ENCODE measurements at regions not wholly inside any gene's neighbourhood (a gene's known extent, or its start where the extent isn't known, plus 50 kb on each side); places are given as distances from the start of the nearest gene placed in this dataset.
A peak's percentile ranks its signal among the peaks of the same experiment; 100 is the strongest.
"Not testable (repeated sequence)": the region's sequence is repeated elsewhere in the genome, so short reads cannot be mapped to it uniquely, and the experiment has no call there.

DNA sequence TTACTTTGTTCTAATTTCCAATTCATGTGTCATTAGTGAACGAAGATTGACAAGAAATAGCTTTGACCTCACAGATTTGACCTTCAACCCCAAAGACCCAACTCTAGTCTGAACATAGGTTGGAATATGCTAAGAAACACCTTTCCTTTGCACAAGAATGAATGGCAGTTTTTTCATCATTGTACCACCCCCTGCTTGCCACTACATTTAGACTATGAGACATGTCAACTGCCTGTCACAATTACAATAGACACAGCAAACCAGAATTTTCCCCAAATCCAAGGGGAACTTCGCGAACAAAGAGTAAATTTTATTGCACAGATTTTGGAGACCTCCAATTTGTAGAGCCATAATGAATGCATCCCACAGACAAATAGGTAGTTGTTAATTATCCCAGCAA, 535.4 kb downstream of the PRKD1 start:
- no peaks in the 10 kb centered on the region for H3K36me3 Mint-ChIP-seq (ENCODE audit: low read depth)
- no peak for DNase-seq (ENCODE audit: low read depth, low spot score)
- H3K4me1 Mint-ChIP-seq, result peaks cover 19% of the 10 kb centered on the region
- peaks cover 4% of the 10 kb centered on the region for H3K9me3 Mint-ChIP-seq
- H3K27ac Mint-ChIP-seq (ENCODE audit: unreplicated experiment), result no peak overlapping the region
- TF ChIP-seq, protein P1, sequence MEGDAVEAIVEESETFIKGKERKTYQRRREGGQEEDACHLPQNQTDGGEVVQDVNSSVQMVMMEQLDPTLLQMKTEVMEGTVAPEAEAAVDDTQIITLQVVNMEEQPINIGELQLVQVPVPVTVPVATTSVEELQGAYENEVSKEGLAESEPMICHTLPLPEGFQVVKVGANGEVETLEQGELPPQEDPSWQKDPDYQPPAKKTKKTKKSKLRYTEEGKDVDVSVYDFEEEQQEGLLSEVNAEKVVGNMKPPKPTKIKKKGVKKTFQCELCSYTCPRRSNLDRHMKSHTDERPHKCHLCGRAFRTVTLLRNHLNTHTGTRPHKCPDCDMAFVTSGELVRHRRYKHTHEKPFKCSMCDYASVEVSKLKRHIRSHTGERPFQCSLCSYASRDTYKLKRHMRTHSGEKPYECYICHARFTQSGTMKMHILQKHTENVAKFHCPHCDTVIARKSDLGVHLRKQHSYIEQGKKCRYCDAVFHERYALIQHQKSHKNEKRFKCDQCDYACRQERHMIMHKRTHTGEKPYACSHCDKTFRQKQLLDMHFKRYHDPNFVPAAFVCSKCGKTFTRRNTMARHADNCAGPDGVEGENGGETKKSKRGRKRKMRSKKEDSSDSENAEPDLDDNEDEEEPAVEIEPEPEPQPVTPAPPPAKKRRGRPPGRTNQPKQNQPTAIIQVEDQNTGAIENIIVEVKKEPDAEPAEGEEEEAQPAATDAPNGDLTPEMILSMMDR (conservative IDR thresholded peaks at IDR 0.05), result no peak
- peaks cover 48% of the 10 kb centered on the region for H3K27me3 Mint-ChIP-seq (ENCODE audit: low read depth)
- H3K4me3 Mint-ChIP-seq, result no peak overlapping the region

GRCh38 chr14:29403091-29403490, 524.6 kb downstream of the PRKD1 start:
- H3K27ac Mint-ChIP-seq (ENCODE audit: unreplicated experiment), result no peak overlapping the region
- TF ChIP-seq, protein P1 (conservative IDR thresholded peaks at IDR 0.05), result no peak
- no peak overlapping the region for H3K4me3 Mint-ChIP-seq
- no peaks in the 10 kb centered on the region for H3K4me1 Mint-ChIP-seq
- peaks cover 7% of the 10 kb centered on the region for H3K36me3 Mint-ChIP-seq (ENCODE audit: low read depth)
- H3K27me3 Mint-ChIP-seq (ENCODE audit: low read depth), result peaks cover 3% of the 10 kb centered on the region
- H3K9me3 Mint-ChIP-seq, result peaks cover 19% of the 10 kb centered on the region
- DNase-seq (ENCODE audit: low read depth, low spot score), result no peak

GRCh38 chr14:29410581-29410980, 517.1 kb downstream of the PRKD1 start:
- DNase-seq (ENCODE audit: low read depth, low spot score), result no peak
- Mint-ChIP-seq H3K27ac (ENCODE audit: unreplicated experiment) (no peak overlapping the region), H3K4me1 (no peaks in the 10 kb centered on the region), H3K27me3 (ENCODE audit: low read depth) (peaks cover 4% of the 10 kb centered on the region), H3K9me3 (peaks cover 11% of the 10 kb centered on the region), H3K4me3 (no peak overlapping the region), H3K36me3 (ENCODE audit: low read depth) (peaks cover 10% of the 10 kb centered on the region)
- TF ChIP-seq, protein P1 (conservative IDR thresholded peaks at IDR 0.05), result no peak

- H3K27me3 Mint-ChIP-seq (ENCODE audit: low read depth); DNase-seq (ENCODE audit: low read depth, low spot score): not testable (repeated sequence)
Observed at GRCh38 chr14:29414931-29415330, 512.7 kb downstream of the PRKD1 start.

DNA sequence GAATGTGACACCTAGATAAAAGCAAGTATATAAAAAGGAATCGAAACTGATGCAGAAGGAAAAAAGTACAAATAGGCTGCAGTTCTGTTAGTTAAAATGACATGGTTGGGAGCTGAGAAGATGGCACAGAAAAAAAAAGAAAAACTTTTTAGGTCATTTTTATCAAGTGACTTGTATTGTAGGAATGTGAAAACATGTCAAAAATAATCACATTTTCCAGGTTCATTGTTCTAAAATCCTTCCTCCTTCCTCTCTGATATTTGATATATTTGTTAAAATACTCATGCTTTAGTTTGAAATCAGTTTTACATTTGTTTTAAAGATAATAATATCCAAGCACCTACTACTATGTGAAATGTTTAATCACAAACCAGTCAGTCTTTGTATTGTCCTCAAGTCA, 507.9 kb downstream of the PRKD1 start:
- peaks cover 3% of the 10 kb centered on the region for H3K9me3 Mint-ChIP-seq
- TF ChIP-seq, protein P1 (conservative IDR thresholded peaks at IDR 0.05), result no peak
- no peaks in the 10 kb centered on the region for H3K4me1 Mint-ChIP-seq
- no peaks in the 10 kb centered on the region for H3K36me3 Mint-ChIP-seq (ENCODE audit: low read depth)
- peaks cover 11% of the 10 kb centered on the region for H3K27me3 Mint-ChIP-seq (ENCODE audit: low read depth)
- H3K27ac Mint-ChIP-seq (ENCODE audit: unreplicated experiment), result no peak overlapping the region
- DNase-seq (ENCODE audit: low read depth, low spot score), result no peak
- no peak overlapping the region for H3K4me3 Mint-ChIP-seq

More at GRCh38 chr14:29414931-29415330, 512.7 kb downstream of the PRKD1 start:
- not testable (repeated sequence) for H3K4me1 Mint-ChIP-seq; H3K9me3 Mint-ChIP-seq; H3K27ac Mint-ChIP-seq (ENCODE audit: unreplicated experiment); H3K36me3 Mint-ChIP-seq (ENCODE audit: low read depth); H3K4me3 Mint-ChIP-seq

DNA sequence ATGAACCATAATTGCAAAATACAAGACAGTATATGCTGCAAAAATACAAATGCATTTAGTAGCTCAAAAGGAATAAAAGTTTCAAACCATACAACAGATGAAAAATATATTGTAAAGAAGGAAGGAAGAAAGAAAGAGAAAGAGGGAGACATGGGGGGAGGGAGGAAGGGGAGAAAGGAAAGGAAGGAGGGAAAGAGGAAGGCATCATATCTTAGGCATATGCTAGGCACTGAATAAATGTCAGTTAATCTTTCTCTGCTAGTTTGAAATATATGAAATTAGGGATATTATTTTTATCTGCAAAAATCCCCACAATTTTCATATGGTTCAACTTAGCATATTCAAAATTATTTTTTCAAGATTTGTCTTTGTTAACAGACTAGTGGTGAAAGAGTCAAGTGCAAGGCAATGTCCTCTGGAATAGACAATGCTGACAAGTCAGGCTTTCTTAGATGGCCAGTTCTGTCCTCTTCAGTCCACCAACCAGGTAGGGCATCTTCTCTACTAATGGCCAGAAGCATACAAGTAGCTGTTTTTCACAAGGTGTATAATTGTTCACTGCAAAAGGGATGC, 506.4 kb downstream of the PRKD1 start:
- Mint-ChIP-seq H3K9me3 (peaks cover 3% of the 10 kb centered on the region), H3K4me1 (no peaks in the 10 kb centered on the region), H3K27me3 (ENCODE audit: low read depth) (peaks cover 11% of the 10 kb centered on the region), H3K27ac (ENCODE audit: unreplicated experiment) (no peak overlapping the region), H3K36me3 (ENCODE audit: low read depth) (no peaks in the 10 kb centered on the region), H3K4me3 (no peak overlapping the region)
- TF ChIP-seq, protein P1 (conservative IDR thresholded peaks at IDR 0.05), result peak; percentile 32
- DNase-seq (ENCODE audit: low read depth, low spot score), result no peak
